Adipocyte (in vitro differentiated cells): ENCODE measurements at regions not wholly inside any gene's neighbourhood (a gene's known extent, or its start where the extent isn't known, plus 50 kb on each side); places are given as distances from the start of the nearest gene placed in this dataset.
A peak's percentile ranks its signal among the peaks of the same experiment; 100 is the strongest.

Experiments used
- DNase-seq: peaks from one replicate; pipeline ENCODE4 v3.0.0-alpha.2; 2015; ENCODE audit warnings: low read depth
- H3K27me3 ChIP-seq: replicated peaks from 2 replicates; pipeline ENCODE4 v1.7.0; 2013; ENCODE audit warnings: mild to moderate bottlenecking, low read length, moderate library complexity; ENCODE audit not compliant: control insufficient read depth, insufficient read depth
- H3K36me3 ChIP-seq: 2 replicates; pipeline ENCODE4 v1.7.0; 2013; ENCODE audit warnings: low read length, mild to moderate bottlenecking, moderate library complexity; ENCODE audit not compliant: control insufficient read depth, insufficient read depth, severe bottlenecking
- H3K4me1 ChIP-seq: 2 replicates; pipeline ENCODE4 v1.7.0; 2013; ENCODE audit warnings: mild to moderate bottlenecking, low read length, moderate library complexity; ENCODE audit not compliant: control insufficient read depth, insufficient read depth
- H3K4me3 ChIP-seq: 2 replicates; pipeline ENCODE4 v1.7.0; 2013; ENCODE audit warnings: mild to moderate bottlenecking, low read length, moderate library complexity
- H3K9ac ChIP-seq: 2 replicates; pipeline ENCODE4 v1.7.0; 2013; ENCODE audit warnings: mild to moderate bottlenecking, low read length, moderate library complexity
- H3K9me3 ChIP-seq: 2 replicates; pipeline ENCODE4 v1.7.0; 2013; ENCODE audit warnings: mild to moderate bottlenecking, low read length, moderate library complexity; ENCODE audit not compliant: control insufficient read depth

DNA sequence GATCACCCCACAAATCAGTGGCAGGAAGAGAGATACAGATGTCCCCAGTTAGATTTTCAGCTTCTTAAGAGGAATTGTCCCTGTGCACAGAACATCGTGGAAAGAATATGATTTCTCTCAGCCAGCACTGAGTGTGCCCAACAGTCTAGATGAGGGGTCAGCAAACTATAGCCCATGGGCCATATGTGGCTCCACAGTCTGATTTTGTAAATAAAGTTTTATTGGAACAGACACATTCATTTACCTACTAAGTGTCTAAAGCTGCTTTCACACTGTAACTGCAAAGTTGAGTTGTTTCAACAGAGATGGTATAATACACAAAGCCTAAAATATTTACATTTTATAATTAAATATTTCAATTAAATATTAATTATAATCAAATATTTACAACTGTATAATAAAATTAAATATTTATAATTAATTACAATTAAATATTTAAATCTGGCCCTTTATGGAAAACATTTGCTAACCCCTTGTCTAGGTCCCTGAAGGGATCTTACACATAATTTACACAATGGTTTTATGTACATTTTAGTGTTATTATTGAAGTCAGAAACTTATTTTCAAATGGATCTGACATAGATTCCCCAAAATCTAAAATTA is 407.6 kb downstream of the PTPRU start:
- no peak overlapping the region for H3K9ac ChIP-seq
- peaks cover 6% of the 10 kb centered on the region for H3K4me1 ChIP-seq
- no peak overlapping the region for H3K4me3 ChIP-seq
- no peaks in the 10 kb centered on the region for H3K9me3 ChIP-seq
- H3K27me3 ChIP-seq = no peaks in the 10 kb centered on the region
- no peaks in the 10 kb centered on the region for H3K36me3 ChIP-seq
- DNase-seq = no peak

- Histone ChIP-seq H3K4me3 (no peak overlapping the region), H3K9me3 (no peaks in the 10 kb centered on the region), H3K36me3 (no peaks in the 10 kb centered on the region), H3K9ac (no peak overlapping the region), H3K27me3 (no peaks in the 10 kb centered on the region), H3K4me1 (peaks cover 6% of the 10 kb centered on the region)
- DNase-seq = no peak
Measured at GRCh38 chr1:29643281-29643680, 407.0 kb downstream of the PTPRU start.

- Histone ChIP-seq H3K36me3 (no peaks in the 10 kb centered on the region), H3K27me3 (no peaks in the 10 kb centered on the region), H3K9ac (no peak overlapping the region), H3K9me3 (no peaks in the 10 kb centered on the region), H3K4me1 (no peaks in the 10 kb centered on the region), H3K4me3 (no peak overlapping the region)
- DNase-seq = no peak
Measured at GRCh38 chr1:29642519-29642918, 406.2 kb downstream of the PTPRU start.

GRCh38 chr1:29641921-29642320 is 405.6 kb downstream of the PTPRU start:
- Histone ChIP-seq H3K4me1 (no peaks in the 10 kb centered on the region), H3K4me3 (no peak overlapping the region), H3K9ac (no peak overlapping the region), H3K9me3 (no peaks in the 10 kb centered on the region), H3K36me3 (no peaks in the 10 kb centered on the region), H3K27me3 (no peaks in the 10 kb centered on the region)
- DNase-seq = no peak

DNA sequence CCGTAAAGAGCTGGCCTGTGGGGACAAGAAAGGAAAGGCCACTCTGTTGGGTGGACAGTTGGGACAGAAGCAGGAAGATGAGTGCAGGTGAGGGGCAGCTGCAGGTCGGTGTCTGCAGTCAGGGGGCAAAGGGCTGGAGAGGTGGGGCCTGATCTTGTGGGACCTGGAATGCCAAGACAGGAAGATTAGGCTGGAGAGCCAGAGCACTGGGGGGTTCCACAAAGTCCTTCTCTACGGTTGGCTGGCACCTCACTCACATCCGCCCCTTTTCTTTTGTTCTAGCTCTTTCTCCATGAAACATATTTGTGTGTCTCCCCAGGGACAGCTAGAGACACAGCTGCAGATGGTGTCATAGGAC is 404.1 kb downstream of the PTPRU start:
- no peaks in the 10 kb centered on the region for H3K9me3 ChIP-seq
- no peak overlapping the region for H3K4me3 ChIP-seq
- no peaks in the 10 kb centered on the region for H3K27me3 ChIP-seq
- H3K9ac ChIP-seq = no peak overlapping the region
- no peaks in the 10 kb centered on the region for H3K4me1 ChIP-seq
- no peaks in the 10 kb centered on the region for H3K36me3 ChIP-seq
- DNase-seq = no peak

GRCh38 chr1:29639741-29640427 is 403.6 kb downstream of the PTPRU start:
- Histone ChIP-seq H3K27me3 (peaks cover 2% of the 10 kb centered on the region), H3K9me3 (no peaks in the 10 kb centered on the region), H3K9ac (no peak overlapping the region), H3K36me3 (no peaks in the 10 kb centered on the region), H3K4me3 (no peak overlapping the region), H3K4me1 (no peaks in the 10 kb centered on the region)
- peak; percentile 41 for DNase-seq

- H3K36me3 ChIP-seq = no peaks in the 10 kb centered on the region
- no peak overlapping the region for H3K4me3 ChIP-seq
- H3K9ac ChIP-seq = no peak overlapping the region
- no peaks in the 10 kb centered on the region for H3K9me3 ChIP-seq
- no peaks in the 10 kb centered on the region for H3K4me1 ChIP-seq
- DNase-seq = no peak
- H3K27me3 ChIP-seq = peaks cover 8% of the 10 kb centered on the region
Measured at GRCh38 chr1:29639156-29639736, 402.9 kb downstream of the PTPRU start.

DNA sequence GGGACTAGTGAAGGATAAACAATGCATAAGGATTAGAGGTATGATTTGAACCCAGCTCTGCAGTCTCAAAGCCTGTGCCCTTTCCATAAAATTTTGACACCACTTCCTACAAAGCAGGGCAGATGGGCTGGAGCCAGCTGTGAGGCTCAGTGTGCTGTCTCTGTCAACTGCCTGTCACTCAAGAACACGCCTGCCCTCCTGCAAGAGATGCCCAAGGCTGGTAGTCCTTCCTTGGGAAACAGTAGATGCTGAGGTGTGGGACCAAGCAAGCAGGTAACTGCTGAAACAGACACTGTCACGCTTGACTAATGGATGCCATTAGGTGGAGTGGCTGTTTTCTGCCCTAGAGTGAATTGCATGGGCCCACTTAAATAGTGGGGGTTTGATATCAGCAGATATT is 402.0 kb downstream of the PTPRU start:
- Histone ChIP-seq H3K27me3 (peaks cover 16% of the 10 kb centered on the region), H3K9ac (no peak overlapping the region), H3K9me3 (no peaks in the 10 kb centered on the region), H3K36me3 (no peaks in the 10 kb centered on the region), H3K4me3 (no peak overlapping the region), H3K4me1 (no peaks in the 10 kb centered on the region)
- DNase-seq = no peak

GRCh38 chr1:29636936-29637335 is 400.6 kb downstream of the PTPRU start:
- Histone ChIP-seq H3K4me1 (no peaks in the 10 kb centered on the region), H3K9ac (no peak overlapping the region), H3K4me3 (no peak overlapping the region), H3K9me3 (no peaks in the 10 kb centered on the region), H3K36me3 (no peaks in the 10 kb centered on the region), H3K27me3 (peaks cover 19% of the 10 kb centered on the region)
- DNase-seq = no peak

- no peak for DNase-seq
- H3K9ac ChIP-seq = no peak overlapping the region
- H3K27me3 ChIP-seq = peaks cover 19% of the 10 kb centered on the region
- no peaks in the 10 kb centered on the region for H3K9me3 ChIP-seq
- no peaks in the 10 kb centered on the region for H3K36me3 ChIP-seq
- H3K4me3 ChIP-seq = no peak overlapping the region
- no peaks in the 10 kb centered on the region for H3K4me1 ChIP-seq
Measured at GRCh38 chr1:29635501-29636263, 399.4 kb downstream of the PTPRU start.

DNA sequence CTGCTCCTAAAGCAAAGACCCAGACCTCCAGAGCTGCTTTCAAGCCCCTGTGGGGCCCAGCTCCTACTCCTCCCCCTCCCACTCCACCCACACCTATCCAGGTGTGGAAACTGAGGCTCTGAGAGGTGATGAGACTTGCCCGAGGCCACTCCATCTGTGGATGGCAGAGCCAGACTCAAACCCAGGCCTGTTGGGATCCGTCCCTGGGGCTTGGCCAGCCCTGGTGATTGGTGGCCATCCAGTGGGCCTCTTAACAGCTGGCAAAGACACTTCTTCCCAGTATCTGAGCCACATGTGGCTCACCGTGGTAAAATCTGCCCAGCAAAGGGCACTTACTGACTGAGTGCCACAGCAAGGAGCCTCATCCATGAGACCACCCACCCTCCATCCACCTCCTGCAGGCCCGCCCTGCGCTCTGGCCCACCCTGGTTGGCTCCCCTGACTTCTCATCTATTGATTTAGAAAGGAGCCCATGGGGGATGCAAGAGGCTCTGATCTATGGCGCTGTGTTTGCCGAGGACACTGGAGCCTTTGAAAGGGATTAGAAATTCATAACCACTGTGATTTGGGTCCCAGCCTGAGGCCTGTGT is 398.5 kb downstream of the PTPRU start:
- DNase-seq = no peak
- no peak overlapping the region for H3K9ac ChIP-seq
- no peaks in the 10 kb centered on the region for H3K4me1 ChIP-seq
- H3K36me3 ChIP-seq = no peaks in the 10 kb centered on the region
- H3K9me3 ChIP-seq = no peaks in the 10 kb centered on the region
- H3K4me3 ChIP-seq = no peak overlapping the region
- H3K27me3 ChIP-seq = peaks cover 19% of the 10 kb centered on the region
